ENCODE measurements at regions not wholly inside any gene's neighbourhood (a gene's known extent, or its start where the extent isn't known, plus 50 kb on each side); places are given as distances from the start of the nearest gene placed in this dataset.

DNA sequence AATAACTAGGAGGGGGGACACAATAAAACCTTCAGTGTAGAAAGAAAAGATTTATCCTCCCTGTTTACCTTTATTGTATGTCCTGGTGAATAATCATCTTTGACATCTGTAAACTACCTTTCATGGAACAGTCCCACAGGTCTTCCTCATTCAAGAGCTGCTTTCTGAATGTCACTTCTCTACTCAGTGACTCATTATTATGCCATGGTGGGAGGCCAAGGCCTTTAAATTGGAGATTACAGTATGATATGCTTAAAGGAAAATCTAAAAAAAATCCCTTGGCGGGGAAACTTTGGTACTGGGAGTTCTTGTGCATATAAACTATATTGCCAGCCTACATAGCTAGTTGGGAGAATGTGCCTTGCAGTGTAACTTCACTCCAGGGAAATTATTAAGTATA, 713.0 kb downstream of the TDRD15 start:
- H3K27ac Mint-ChIP-seq = no peak overlapping the region
- TF ChIP-seq RELA (CRISPR knock-in tag; IDR thresholded peaks at IDR 0.05; ENCODE audit: borderline replicate concordance) = no peak
- TF ChIP-seq, protein P1, sequence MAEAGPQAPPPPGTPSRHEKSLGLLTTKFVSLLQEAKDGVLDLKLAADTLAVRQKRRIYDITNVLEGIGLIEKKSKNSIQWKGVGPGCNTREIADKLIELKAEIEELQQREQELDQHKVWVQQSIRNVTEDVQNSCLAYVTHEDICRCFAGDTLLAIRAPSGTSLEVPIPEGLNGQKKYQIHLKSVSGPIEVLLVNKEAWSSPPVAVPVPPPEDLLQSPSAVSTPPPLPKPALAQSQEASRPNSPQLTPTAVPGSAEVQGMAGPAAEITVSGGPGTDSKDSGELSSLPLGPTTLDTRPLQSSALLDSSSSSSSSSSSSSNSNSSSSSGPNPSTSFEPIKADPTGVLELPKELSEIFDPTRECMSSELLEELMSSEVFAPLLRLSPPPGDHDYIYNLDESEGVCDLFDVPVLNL (CRISPR knock-in tag; IDR thresholded peaks at IDR 0.05; ENCODE audit: borderline replicate concordance, low read depth) = no peak
- TF ChIP-seq ATF1 (CRISPR knock-in tag; IDR thresholded peaks at IDR 0.05) = no peak
- no peak for TF ChIP-seq GRHL2 (CRISPR knock-in tag; IDR thresholded peaks at IDR 0.05; ENCODE audit: insufficient replicate concordance, severe bottlenecking)
- TF ChIP-seq CREM (CRISPR knock-in tag; IDR thresholded peaks at IDR 0.05) = no peak
- TF ChIP-seq HMGA2 (CRISPR knock-in tag; IDR thresholded peaks at IDR 0.05) = no peak
- no peak for TF ChIP-seq SP1 (CRISPR knock-in tag; conservative IDR thresholded peaks at IDR 0.05)
- no peak for TF ChIP-seq NFATC4 (CRISPR knock-in tag; IDR thresholded peaks at IDR 0.05)
- no peak for TF ChIP-seq EMX1 (CRISPR knock-in tag; IDR thresholded peaks at IDR 0.05)
- TF ChIP-seq ZBTB21 (CRISPR knock-in tag; IDR thresholded peaks at IDR 0.05; ENCODE audit: borderline replicate concordance) = no peak
- TF ChIP-seq, protein P2, sequence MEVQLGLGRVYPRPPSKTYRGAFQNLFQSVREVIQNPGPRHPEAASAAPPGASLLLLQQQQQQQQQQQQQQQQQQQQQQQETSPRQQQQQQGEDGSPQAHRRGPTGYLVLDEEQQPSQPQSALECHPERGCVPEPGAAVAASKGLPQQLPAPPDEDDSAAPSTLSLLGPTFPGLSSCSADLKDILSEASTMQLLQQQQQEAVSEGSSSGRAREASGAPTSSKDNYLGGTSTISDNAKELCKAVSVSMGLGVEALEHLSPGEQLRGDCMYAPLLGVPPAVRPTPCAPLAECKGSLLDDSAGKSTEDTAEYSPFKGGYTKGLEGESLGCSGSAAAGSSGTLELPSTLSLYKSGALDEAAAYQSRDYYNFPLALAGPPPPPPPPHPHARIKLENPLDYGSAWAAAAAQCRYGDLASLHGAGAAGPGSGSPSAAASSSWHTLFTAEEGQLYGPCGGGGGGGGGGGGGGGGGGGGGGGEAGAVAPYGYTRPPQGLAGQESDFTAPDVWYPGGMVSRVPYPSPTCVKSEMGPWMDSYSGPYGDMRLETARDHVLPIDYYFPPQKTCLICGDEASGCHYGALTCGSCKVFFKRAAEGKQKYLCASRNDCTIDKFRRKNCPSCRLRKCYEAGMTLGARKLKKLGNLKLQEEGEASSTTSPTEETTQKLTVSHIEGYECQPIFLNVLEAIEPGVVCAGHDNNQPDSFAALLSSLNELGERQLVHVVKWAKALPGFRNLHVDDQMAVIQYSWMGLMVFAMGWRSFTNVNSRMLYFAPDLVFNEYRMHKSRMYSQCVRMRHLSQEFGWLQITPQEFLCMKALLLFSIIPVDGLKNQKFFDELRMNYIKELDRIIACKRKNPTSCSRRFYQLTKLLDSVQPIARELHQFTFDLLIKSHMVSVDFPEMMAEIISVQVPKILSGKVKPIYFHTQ (CRISPR knock-in tag; IDR thresholded peaks at IDR 0.05) = no peak
- TF ChIP-seq, protein P3, sequence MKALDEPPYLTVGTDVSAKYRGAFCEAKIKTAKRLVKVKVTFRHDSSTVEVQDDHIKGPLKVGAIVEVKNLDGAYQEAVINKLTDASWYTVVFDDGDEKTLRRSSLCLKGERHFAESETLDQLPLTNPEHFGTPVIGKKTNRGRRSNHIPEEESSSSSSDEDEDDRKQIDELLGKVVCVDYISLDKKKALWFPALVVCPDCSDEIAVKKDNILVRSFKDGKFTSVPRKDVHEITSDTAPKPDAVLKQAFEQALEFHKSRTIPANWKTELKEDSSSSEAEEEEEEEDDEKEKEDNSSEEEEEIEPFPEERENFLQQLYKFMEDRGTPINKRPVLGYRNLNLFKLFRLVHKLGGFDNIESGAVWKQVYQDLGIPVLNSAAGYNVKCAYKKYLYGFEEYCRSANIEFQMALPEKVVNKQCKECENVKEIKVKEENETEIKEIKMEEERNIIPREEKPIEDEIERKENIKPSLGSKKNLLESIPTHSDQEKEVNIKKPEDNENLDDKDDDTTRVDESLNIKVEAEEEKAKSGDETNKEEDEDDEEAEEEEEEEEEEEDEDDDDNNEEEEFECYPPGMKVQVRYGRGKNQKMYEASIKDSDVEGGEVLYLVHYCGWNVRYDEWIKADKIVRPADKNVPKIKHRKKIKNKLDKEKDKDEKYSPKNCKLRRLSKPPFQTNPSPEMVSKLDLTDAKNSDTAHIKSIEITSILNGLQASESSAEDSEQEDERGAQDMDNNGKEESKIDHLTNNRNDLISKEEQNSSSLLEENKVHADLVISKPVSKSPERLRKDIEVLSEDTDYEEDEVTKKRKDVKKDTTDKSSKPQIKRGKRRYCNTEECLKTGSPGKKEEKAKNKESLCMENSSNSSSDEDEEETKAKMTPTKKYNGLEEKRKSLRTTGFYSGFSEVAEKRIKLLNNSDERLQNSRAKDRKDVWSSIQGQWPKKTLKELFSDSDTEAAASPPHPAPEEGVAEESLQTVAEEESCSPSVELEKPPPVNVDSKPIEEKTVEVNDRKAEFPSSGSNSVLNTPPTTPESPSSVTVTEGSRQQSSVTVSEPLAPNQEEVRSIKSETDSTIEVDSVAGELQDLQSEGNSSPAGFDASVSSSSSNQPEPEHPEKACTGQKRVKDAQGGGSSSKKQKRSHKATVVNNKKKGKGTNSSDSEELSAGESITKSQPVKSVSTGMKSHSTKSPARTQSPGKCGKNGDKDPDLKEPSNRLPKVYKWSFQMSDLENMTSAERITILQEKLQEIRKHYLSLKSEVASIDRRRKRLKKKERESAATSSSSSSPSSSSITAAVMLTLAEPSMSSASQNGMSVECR (CRISPR knock-in tag; IDR thresholded peaks at IDR 0.05; ENCODE audit: borderline replicate concordance) = no peak
- TF ChIP-seq, protein P4, sequence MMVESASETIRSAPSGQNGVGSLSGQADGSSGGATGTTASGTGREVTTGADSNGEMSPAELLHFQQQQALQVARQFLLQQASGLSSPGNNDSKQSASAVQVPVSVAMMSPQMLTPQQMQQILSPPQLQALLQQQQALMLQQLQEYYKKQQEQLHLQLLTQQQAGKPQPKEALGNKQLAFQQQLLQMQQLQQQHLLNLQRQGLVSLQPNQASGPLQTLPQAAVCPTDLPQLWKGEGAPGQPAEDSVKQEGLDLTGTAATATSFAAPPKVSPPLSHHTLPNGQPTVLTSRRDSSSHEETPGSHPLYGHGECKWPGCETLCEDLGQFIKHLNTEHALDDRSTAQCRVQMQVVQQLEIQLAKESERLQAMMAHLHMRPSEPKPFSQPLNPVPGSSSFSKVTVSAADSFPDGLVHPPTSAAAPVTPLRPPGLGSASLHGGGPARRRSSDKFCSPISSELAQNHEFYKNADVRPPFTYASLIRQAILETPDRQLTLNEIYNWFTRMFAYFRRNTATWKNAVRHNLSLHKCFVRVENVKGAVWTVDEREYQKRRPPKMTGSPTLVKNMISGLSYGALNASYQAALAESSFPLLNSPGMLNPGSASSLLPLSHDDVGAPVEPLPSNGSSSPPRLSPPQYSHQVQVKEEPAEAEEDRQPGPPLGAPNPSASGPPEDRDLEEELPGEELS (CRISPR knock-in tag; IDR thresholded peaks at IDR 0.05) = no peak
- TF ChIP-seq ZNF317 (CRISPR knock-in tag; IDR thresholded peaks at IDR 0.05; ENCODE audit: borderline replicate concordance, low read depth) = no peak
- TF ChIP-seq FOXJ3 (CRISPR knock-in tag; IDR thresholded peaks at IDR 0.05; ENCODE audit: borderline replicate concordance) = no peak
- TF ChIP-seq MXD4 (CRISPR knock-in tag; IDR thresholded peaks at IDR 0.05; ENCODE audit: borderline replicate concordance) = no peak
- H3K4me1 Mint-ChIP-seq = peaks cover 32% of the 10 kb centered on the region
- 0 out of 2 replicates have a peak, but pooled peaks cover under 1% of the 10 kb centered on the region for H3K36me3 Mint-ChIP-seq
- no peaks in the 10 kb centered on the region for H3K27me3 Mint-ChIP-seq (ENCODE audit: low read depth)
- ChIA-PET CTCF (no interaction called here), POLR2A (no interaction called here)
- ATAC-seq (no peak), DNase-seq (ENCODE audit: low spot score) (no peak)
- peaks cover 4% of the 10 kb centered on the region for H3K9me3 Mint-ChIP-seq
- H3K4me3 Mint-ChIP-seq = no peak overlapping the region

Measured in WTC11 (cell line).